ENCODE measurements at regions not wholly inside any gene's neighbourhood (a gene's known extent, or its start where the extent isn't known, plus 50 kb on each side); places are given as distances from the start of the nearest gene placed in this dataset.

DNA sequence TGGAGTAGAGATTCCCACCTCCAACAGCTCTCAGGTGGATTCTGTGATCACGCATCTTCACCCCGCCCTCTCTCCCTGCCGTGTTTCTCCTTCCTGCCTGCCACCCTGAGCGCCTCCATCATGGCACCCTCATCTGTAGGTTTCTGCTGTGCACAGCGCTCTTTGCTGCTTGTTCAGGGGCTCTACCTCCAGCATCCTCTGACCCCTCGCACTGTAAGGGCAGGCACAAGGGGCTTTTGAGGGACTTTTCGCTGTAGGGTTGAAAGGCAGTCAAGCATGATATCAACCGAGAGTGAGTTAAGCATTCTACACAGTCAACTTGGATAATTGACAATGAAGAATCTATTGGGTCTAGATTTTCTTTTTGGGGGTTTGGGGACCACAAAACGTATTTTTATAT is 99.1 kb upstream of the GREM2 start:
- Histone ChIP-seq H3K27me3 (no peaks in the 10 kb centered on the region), H3K36me3 (no peaks in the 10 kb centered on the region), H3K9me3 (no peaks in the 10 kb centered on the region), H3K27ac (no peak overlapping the region), H3K4me3 (no peak overlapping the region), H3K4me1 (no peaks in the 10 kb centered on the region)
- DNase-seq (ENCODE audit: low spot score in 2 of 2): no peak
- TF ChIP-seq, protein P1, sequence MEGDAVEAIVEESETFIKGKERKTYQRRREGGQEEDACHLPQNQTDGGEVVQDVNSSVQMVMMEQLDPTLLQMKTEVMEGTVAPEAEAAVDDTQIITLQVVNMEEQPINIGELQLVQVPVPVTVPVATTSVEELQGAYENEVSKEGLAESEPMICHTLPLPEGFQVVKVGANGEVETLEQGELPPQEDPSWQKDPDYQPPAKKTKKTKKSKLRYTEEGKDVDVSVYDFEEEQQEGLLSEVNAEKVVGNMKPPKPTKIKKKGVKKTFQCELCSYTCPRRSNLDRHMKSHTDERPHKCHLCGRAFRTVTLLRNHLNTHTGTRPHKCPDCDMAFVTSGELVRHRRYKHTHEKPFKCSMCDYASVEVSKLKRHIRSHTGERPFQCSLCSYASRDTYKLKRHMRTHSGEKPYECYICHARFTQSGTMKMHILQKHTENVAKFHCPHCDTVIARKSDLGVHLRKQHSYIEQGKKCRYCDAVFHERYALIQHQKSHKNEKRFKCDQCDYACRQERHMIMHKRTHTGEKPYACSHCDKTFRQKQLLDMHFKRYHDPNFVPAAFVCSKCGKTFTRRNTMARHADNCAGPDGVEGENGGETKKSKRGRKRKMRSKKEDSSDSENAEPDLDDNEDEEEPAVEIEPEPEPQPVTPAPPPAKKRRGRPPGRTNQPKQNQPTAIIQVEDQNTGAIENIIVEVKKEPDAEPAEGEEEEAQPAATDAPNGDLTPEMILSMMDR (IDR thresholded peaks at IDR 0.05): no peak
- intact Hi-C loops (cut with DNase I): no loop called here

- TF ChIP-seq, protein P1 (IDR thresholded peaks at IDR 0.05): no peak
- intact Hi-C loops (cut with DNase I): no loop called here
- Histone ChIP-seq H3K4me3 (no peak overlapping the region), H3K36me3 (no peaks in the 10 kb centered on the region), H3K27ac (no peak overlapping the region), H3K27me3 (no peaks in the 10 kb centered on the region), H3K4me1 (no peaks in the 10 kb centered on the region), H3K9me3 (no peaks in the 10 kb centered on the region)
- DNase-seq (ENCODE audit: low spot score in 2 of 2): no peak
Observed at GRCh38 chr1:240709676-240710075, 97.7 kb upstream of the GREM2 start.

DNA sequence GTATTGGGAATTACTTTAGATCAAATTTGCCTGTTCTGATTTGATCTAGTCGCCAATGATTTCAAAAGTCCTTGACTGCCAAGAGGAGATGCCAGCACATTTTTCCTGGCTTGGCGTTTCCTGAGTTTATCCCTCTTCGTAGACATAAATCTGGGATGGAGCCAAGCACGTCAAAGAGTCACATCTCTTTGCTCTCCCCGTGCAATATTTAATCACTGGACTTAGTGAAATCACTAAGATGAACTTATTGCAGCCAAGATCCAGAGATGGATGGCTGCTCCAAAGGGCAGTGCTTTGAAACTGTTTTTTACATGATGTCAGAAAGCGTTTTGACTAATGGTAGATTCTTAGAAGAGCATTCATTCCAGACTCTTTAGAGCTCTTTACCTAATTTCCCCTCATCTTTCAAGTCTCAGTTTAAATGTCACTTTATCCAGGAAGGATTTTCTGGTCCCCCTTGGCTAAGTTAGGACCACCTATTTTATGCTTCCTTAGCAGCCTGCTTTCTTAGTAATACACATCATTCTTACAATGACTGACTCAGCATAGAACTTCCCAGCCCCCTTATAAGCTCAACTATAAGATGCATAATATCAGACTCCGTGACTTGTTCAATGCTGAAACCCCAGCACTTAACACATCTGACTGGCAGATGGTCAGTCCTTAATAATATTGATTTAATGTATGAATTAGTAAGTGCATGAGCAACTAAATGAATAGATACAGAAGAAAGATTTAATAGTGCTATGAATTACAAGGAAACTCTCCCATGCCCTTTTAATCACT is 94.4 kb upstream of the GREM2 start:
- Histone ChIP-seq H3K4me1 (no peaks in the 10 kb centered on the region), H3K4me3 (no peak overlapping the region), H3K9me3 (no peaks in the 10 kb centered on the region), H3K36me3 (no peaks in the 10 kb centered on the region), H3K27ac (no peak overlapping the region), H3K27me3 (no peaks in the 10 kb centered on the region)
- TF ChIP-seq, protein P1 (IDR thresholded peaks at IDR 0.05): no peak
- DNase-seq (ENCODE audit: low spot score in 2 of 2): no peak
- intact Hi-C loops (cut with DNase I): no loop called here

- H3K36me3 ChIP-seq: no peaks in the 10 kb centered on the region
- intact Hi-C loops (cut with DNase I): no loop called here
- no peak for DNase-seq (ENCODE audit: low spot score in 2 of 2)
- no peaks in the 10 kb centered on the region for H3K4me1 ChIP-seq
- TF ChIP-seq, protein P1 (IDR thresholded peaks at IDR 0.05): no peak
- no peak overlapping the region for H3K4me3 ChIP-seq
- H3K27me3 ChIP-seq: no peaks in the 10 kb centered on the region
- no peak overlapping the region for H3K27ac ChIP-seq
- no peaks in the 10 kb centered on the region for H3K9me3 ChIP-seq
Observed at GRCh38 chr1:240705579-240705978, 93.6 kb upstream of the GREM2 start.

- H3K4me1 ChIP-seq: no peaks in the 10 kb centered on the region
- intact Hi-C loops (cut with DNase I): no loop called here
- no peak for DNase-seq (ENCODE audit: low spot score in 2 of 2)
- no peaks in the 10 kb centered on the region for H3K27me3 ChIP-seq
- no peaks in the 10 kb centered on the region for H3K36me3 ChIP-seq
- H3K9me3 ChIP-seq: no peaks in the 10 kb centered on the region
- H3K4me3 ChIP-seq: no peak overlapping the region
- no peak overlapping the region for H3K27ac ChIP-seq
- TF ChIP-seq, protein P1 (IDR thresholded peaks at IDR 0.05): no peak
Observed at GRCh38 chr1:240701412-240701811, 89.5 kb upstream of the GREM2 start.
